Loucy (cell line): ENCODE measurements at regions not wholly inside any gene's neighbourhood (a gene's known extent, or its start where the extent isn't known, plus 50 kb on each side); places are given as distances from the start of the nearest gene placed in this dataset.

Experiments
- CTCF ChIP-seq: fragments of 200-600 bp; sonication (generic); conservative IDR thresholded peaks from 2 replicates; pipeline ENCODE4 v1.5.1; 2014; ENCODE audit warnings: mild to moderate bottlenecking, antibody characterized with exemption, low read length
- EZH2phosphoT487 ChIP-seq: fragments of 200-600 bp; IDR thresholded peaks from 2 replicates; pipeline ENCODE4 v1.6.1; 2018; ENCODE audit warnings: antibody characterized with exemption, mild to moderate bottlenecking, moderate library complexity, borderline replicate concordance

- TF ChIP-seq CTCF (no peak), EZH2phosphoT487 (no peak)
These were observed 52.6 kb upstream of the AFF3 start for GRCh38 chr2:100194951-100195350.
